GM12878 (cell line): ENCODE measurements at regions not wholly inside any gene's neighbourhood (a gene's known extent, or its start where the extent isn't known, plus 50 kb on each side); places are given as distances from the start of the nearest gene placed in this dataset.

Experiments used
- ATAC-seq: fragments of 200-7000 bp; cut with Tn5 transposase; 3 replicates; pipeline ENCODE4 v1.9.1; 2020; ENCODE audit warnings: mild to moderate bottlenecking, moderate library complexity
- BruUV-seq: library from RNA; stranded (reverse); fragments of 400-500 nt; replicated peaks from 2 replicates; lab custom pipeline; 2021; lab: Mats Ljungman, UMichigan
- CTCF ChIA-PET: fragments of 300-600 bp; sonication (Branson Sonifier 250); formaldehyde crosslinking; extraction: SDS; loops from one replicate; lab custom pipeline; 2021; ENCODE audit warnings: inconsistent platforms; lab: Yijun Ruan, JAX
- POLR2A ChIA-PET: fragments of 350-600 bp; formaldehyde crosslinking; extraction: SDS; loops from one replicate; lab custom pipeline; 2021; ENCODE audit warnings: inconsistent platforms; lab: Charles Lee
- RAD21 ChIA-PET: fragments of 300-600 bp; sonication (Branson Sonifier 250); formaldehyde crosslinking; loops from one replicate; lab custom pipeline; 2023; ENCODE audit warnings: antibody characterized with exemption; ENCODE audit not compliant: unreplicated experiment; lab: Charles Lee
- SMC1A ChIA-PET: fragments of 300-600 bp; sonication (Branson Sonifier 250); formaldehyde crosslinking; loops from one replicate; lab custom pipeline; 2023; ENCODE audit not compliant: unreplicated experiment, uncharacterized antibody; lab: Charles Lee
- DNase-seq: peaks from one replicate; pipeline ENCODE4 v3.0.0-alpha.2; 2011; ENCODE audit warnings: low read depth, low spot score
- FAIRE-seq: peaks from 3 replicates; lab custom pipeline; 2011; peaks lifted over from hg19 to GRCh38; lab: Jason Lieb, UNC
- H2AFZ ChIP-seq: 2 replicates; pipeline ENCODE4 v1.6.0; 2011; ENCODE audit warnings: low read depth, low read length, control low read depth; ENCODE audit not compliant: control insufficient read depth
- H3K27ac ChIP-seq: 2 replicates; pipeline ENCODE4 v1.5.1; 2011; ENCODE audit warnings: control low read depth; ENCODE audit not compliant: control insufficient read depth, insufficient read depth
- H3K27me3 ChIP-seq, 2 experiments: replicated peaks in 1 of 2; 2 replicates each; pipeline versions ENCODE4 v1.6.0 to v1.6.1; 2011; ENCODE audit warnings: low read length in 1 of 2; ENCODE audit not compliant: control insufficient read depth in 2 of 2, insufficient read depth in 2 of 2
- H3K36me3 ChIP-seq, 2 experiments: 2 replicates each; pipeline ENCODE4 v1.5.1; 2011; ENCODE audit warnings: low read length in 1 of 2; ENCODE audit not compliant: control insufficient read depth in 2 of 2, insufficient read depth in 2 of 2
- H3K4me1 ChIP-seq: 2 replicates; pipeline ENCODE4 v1.6.1; 2011; ENCODE audit warnings: mild to moderate bottlenecking, low read length, moderate library complexity, mixed read lengths; ENCODE audit not compliant: control insufficient read depth, insufficient read depth
- H3K4me2 ChIP-seq: 2 replicates; pipeline ENCODE4 v1.6.0; 2011; ENCODE audit warnings: control low read depth; ENCODE audit not compliant: control insufficient read depth, insufficient read depth
- H3K4me3 ChIP-seq: fragments of 200-600 bp; sonication (generic); 2 replicates; pipeline ENCODE4 v1.5.1; 2016
- H3K79me2 ChIP-seq: 2 replicates; pipeline ENCODE4 v1.6.0; 2011; ENCODE audit warnings: low read length; ENCODE audit not compliant: control insufficient read depth, insufficient read depth
- H3K9ac ChIP-seq: 2 replicates; pipeline ENCODE4 v1.8.0; 2011; ENCODE audit warnings: low read length, control low read depth, mixed read lengths; ENCODE audit not compliant: control insufficient read depth, insufficient read depth
- H3K9me3 ChIP-seq: replicated peaks from 3 replicates; pipeline ENCODE4 v1.5.1; 2011; ENCODE audit warnings: mild to moderate bottlenecking, low read length; ENCODE audit not compliant: control insufficient read depth, insufficient read depth
- H4K20me1 ChIP-seq: 2 replicates; pipeline ENCODE4 v1.6.0; 2011; ENCODE audit not compliant: control insufficient read depth, insufficient read depth
- ATF7 ChIP-seq: fragments of 450-650 bp; IDR thresholded peaks from 2 replicates; pipeline ENCODE4 v1.6.1; 2016; ENCODE audit warnings: low read depth, mild to moderate bottlenecking
- SMAD5 ChIP-seq: IDR thresholded peaks from 2 replicates; pipeline ENCODE4 v1.6.1; 2016; ENCODE audit warnings: antibody characterized with exemption, low read depth
- YY1 ChIP-seq: IDR thresholded peaks from 2 replicates; pipeline ENCODE4 v1.6.1; 2011; ENCODE audit warnings: low read depth, mild to moderate bottlenecking, low read length
- ZBED1 ChIP-seq: IDR thresholded peaks from 2 replicates; pipeline ENCODE4 v1.6.1; 2016; ENCODE audit warnings: borderline replicate concordance
- WGBS: methylation state at CpG from one replicate; pipeline ENCODE4 v1.1.6; 2016; ENCODE audit warnings: low lambda C conversion rate; ENCODE audit not compliant: insufficient replicate concordance, insufficient coverage; ENCODE audit errors: missing lambda C conversion rate; 5-methylcytosine and 5-hydroxymethylcytosine counted together
- in situ Hi-C: fragments of 300-500 bp; cut with MboI; formaldehyde crosslinking; loops from 9 replicates; pipeline ENCODE4 v1.14.3; 2018; ENCODE audit warnings: mixed read lengths
- intact Hi-C: fragments of 100-400 bp; cut with micrococcal nuclease; formaldehyde crosslinking; loops from one replicate; pipeline ENCODE4 v1.14.2; 2022; ENCODE audit not compliant: unreplicated experiment

DNA sequence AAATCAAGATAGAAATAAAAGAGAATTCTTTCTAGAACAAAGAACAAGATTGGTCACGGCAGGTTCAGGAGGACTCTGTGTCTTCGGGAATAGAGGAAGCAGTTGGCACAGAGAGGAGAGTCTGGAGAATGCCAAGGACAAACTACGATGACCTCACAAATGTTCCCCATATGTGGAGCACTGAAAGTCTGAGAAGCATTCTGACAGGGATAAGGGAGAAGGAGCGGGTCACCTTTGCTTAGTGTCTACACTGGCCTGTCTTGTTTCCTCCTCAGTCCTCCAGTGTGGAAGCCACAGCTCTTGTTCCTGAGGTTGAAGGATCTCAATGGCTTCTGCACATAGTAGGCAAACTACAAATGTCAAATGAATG is 338.8 kb downstream of the MYCN start:
- Histone ChIP-seq H3K4me1 (no peaks in the 10 kb centered on the region), H4K20me1 (no peaks in the 10 kb centered on the region), H3K4me2 (no peak overlapping the region), H3K27ac (no peak overlapping the region), H2AFZ (no peak overlapping the region), H3K79me2 (no peaks in the 10 kb centered on the region), H3K4me3 (no peak overlapping the region), H3K36me3 (no peaks in the 10 kb centered on the region), H3K27me3 (no peaks in the 10 kb centered on the region; a peak in 2 of 4 replicates), H3K9me3 (no peaks in the 10 kb centered on the region), H3K9ac (no peak overlapping the region)
- DNase-seq (no peak), FAIRE-seq (no peak), ATAC-seq (no peak)
- intact Hi-C loops (no loop called here), in situ Hi-C loops (no loop called here)
- BruUV-seq = no TSS peak
- ChIA-PET SMC1A (interaction anchor here (1.0 kb wide), 1 partner anchor 340 kb away, joined by 4 read pairs; no protein-coding TSS in a partner anchor), POLR2A (no interaction called here), CTCF (no interaction called here), RAD21 (no interaction called here)
- WGBS = 33% methylated on average over 4 of the region's 4 CpGs
- TF ChIP-seq SMAD5 = no peak
- TF ChIP-seq ZBED1 = no peak
- no peak for TF ChIP-seq ATF7

DNA sequence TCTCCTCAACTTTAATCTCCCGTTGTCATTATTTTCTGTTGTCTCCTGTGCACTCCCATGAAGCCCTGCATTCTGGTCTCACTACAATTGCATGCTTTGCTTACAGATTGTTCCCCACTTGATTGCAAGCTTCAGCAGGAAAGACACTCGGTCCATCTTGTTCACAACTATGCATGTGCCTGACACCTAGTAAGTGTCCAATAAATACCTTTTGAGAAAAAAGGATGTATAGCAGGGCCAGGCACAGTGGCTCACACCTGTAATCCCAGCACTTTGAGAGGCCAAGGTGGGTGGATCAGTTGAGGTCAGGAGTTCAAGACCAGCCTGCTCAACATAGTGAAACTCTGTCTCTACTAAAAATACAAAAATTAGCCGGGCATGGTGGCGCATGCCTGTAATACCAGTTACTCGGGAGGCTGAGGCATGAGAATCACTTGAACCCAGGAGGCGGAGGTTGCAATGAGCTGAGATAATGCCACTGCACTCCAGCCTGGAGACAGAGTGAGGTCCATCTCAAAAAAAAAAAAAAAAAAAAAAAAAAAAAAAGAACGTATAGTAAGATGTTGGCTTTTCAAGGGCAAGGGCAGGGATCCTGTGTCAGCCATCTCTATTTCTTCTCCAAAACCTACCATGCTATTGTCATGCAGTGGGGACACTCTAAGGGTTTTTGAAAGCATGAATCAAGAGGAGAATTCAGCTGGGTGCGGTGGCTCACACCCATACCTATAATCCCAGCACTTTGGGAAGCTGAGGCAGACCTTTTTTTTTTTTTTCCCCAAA is 338.3 kb downstream of the MYCN start:
- POLR2A ChIA-PET = no interaction called here
- TF ChIP-seq YY1 = no peak
- TF ChIP-seq, all 136 proteins: peak for 0
- no TSS peak for BruUV-seq
- no peak for ATAC-seq
- in situ Hi-C loops = no loop called here
- ChIA-PET SMC1A (interaction anchor here (1.0 kb wide), 1 partner anchor 339 kb away, joined by 4 read pairs; no protein-coding TSS in a partner anchor), RAD21 (no interaction called here), CTCF (no interaction called here)
- Histone ChIP-seq H3K27ac (no peak overlapping the region), H3K4me3 (no peak overlapping the region), H3K9ac (no peak overlapping the region), H3K4me2 (no peak overlapping the region), H2AFZ (no peak overlapping the region), H4K20me1 (no peaks in the 10 kb centered on the region), H3K27me3 (no peaks in the 10 kb centered on the region; a peak in 2 of 4 replicates), H3K36me3 (no peaks in the 10 kb centered on the region), H3K4me1 (no peaks in the 10 kb centered on the region), H3K9me3 (no peaks in the 10 kb centered on the region), H3K79me2 (no peaks in the 10 kb centered on the region)
- intact Hi-C loops = no loop called here
- WGBS = 34% methylated on average over 7 of the region's 8 CpGs
- DNase-seq = no peak
- no peak for FAIRE-seq
